Right forelimb (tissue), 1 donor: ENCODE measurements at regions not wholly inside any gene's neighbourhood (a gene's known extent, or its start where the extent isn't known, plus 50 kb on each side); places are given as distances from the start of the nearest gene placed in this dataset.
"Not testable (repeated sequence)": the region's sequence is repeated elsewhere in the genome, so short reads cannot be mapped to it uniquely, and the experiment has no call there.

ENCODE experiments used
- DNase-seq: peaks from one replicate; pipeline ENCODE4 v3.0.0-alpha.2; 2018

DNA sequence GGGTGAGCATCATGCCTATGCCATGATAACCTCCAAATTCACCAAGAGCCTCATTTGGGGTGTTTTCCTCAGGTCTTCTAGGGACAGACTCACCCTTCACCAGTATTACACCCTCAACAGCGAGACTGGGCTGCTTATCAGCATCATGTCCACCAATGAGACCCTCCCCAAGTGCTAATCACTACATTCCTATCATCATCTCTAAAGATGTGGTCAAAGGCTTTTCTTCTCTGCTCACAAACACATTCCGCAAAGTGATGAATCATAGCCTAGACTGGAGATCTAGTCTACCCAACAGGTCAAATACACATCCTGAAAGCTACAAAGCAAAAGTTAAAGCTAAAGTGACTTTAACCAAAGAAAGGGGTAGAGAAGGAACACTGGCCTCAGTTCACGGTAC lies 75.3 kb upstream of the C7orf33 start:
- no peak for DNase-seq

- no peak for DNase-seq
Observed at GRCh38 chr7:148515728-148516695, 74.6 kb upstream of the C7orf33 start.

- DNase-seq, result not testable (repeated sequence)
Observed at GRCh38 chr7:148519386-148519785, 71.2 kb upstream of the C7orf33 start.

DNA sequence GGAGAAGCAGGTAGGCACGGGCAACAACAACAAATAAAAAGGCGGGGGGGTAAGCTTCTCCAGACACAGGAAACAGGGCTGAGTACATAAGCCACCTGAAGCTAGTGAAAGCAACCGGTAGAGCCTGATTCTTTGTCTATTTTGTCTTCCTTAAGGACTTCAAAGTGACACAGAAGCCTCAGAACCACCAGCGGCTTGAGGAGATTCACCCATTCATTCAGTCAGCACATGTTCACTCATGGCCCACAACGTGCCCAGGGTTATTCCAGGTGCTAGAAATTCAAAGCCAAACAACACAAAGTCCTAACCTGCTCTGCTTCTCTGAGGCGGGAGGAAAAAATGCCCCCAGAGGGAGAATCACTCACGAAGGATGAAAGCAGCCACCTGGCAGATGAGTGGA lies 69.3 kb upstream of the C7orf33 start:
- no peak for DNase-seq

DNA sequence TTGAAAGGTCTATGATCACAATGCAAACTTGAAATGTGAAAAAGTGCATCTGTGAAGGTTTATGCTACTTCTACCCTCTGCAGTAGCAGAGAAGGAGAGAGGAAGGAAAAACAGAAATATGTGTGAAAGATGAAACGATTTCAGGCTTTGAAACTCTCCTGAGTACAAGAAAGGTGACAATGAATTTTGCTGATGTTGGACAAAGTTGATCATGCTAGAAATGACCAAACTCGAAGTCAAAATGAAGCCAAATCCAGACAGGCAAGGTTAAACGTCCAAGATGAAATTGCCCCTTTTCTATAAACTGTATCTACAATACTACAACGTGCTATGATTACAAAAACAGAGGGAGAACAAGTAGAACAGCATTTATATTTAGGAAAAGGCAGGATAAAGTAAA lies 67.0 kb upstream of the C7orf33 start:
- DNase-seq, result no peak

DNA sequence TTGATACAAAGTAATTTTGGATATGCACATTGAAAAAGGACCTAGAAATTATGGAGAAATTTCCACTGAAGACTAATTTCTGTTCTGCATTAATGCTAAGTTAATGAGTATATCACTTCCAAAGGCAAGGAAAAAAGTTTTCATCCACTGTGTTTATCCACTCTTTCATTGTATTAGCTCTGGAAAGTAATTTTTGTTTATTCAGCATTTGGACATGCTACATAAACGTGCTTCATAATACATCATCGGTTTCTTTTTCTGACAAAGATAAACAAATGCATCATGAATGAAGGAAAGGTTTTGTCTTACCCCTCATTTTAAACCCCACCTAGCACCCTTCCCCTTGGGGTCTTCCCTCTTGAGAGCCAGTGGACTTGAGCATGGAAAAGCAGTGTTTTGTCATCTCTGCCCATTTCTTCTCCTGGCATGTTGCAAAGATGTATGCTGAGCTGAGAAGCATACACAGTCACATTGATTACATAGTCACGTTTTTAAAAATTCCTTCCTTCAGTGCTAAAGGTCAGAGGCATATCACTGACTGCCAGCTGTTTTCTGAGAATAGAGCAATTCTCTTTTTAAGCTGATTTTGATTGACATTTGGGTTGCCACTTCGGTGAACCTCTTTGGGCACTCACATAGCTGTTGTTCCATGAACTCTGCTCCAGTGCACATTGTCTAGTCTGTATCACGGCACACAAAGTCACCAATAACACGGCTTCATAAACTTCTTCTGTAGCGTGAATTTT lies 65.9 kb upstream of the C7orf33 start:
- DNase-seq, result no peak

GRCh38 chr7:148527717-148528168 lies 62.8 kb upstream of the C7orf33 start:
- DNase-seq, result peak; percentile 55

GRCh38 chr7:148535217-148535616 lies 55.3 kb upstream of the C7orf33 start:
- no peak for DNase-seq

DNA sequence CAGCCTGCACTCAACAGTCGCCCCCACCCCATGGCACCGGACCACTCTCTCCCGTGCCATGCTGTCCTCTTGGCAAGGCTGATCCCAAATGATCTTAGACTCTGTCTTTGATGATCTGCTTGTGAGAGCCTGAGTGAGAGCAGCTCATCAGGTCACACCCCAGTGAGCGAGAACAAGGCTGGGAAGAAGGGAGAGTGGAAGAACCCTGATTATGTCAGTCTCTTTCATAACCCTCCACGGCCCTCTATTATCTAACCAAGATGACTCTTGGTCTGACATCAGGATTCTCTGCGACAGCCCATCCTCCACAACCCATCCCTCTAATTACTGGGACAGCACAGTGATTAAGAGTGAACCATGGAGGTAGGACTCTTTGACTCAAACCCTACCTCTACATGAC lies 53.1 kb upstream of the C7orf33 start:
- DNase-seq, result no peak

DNA sequence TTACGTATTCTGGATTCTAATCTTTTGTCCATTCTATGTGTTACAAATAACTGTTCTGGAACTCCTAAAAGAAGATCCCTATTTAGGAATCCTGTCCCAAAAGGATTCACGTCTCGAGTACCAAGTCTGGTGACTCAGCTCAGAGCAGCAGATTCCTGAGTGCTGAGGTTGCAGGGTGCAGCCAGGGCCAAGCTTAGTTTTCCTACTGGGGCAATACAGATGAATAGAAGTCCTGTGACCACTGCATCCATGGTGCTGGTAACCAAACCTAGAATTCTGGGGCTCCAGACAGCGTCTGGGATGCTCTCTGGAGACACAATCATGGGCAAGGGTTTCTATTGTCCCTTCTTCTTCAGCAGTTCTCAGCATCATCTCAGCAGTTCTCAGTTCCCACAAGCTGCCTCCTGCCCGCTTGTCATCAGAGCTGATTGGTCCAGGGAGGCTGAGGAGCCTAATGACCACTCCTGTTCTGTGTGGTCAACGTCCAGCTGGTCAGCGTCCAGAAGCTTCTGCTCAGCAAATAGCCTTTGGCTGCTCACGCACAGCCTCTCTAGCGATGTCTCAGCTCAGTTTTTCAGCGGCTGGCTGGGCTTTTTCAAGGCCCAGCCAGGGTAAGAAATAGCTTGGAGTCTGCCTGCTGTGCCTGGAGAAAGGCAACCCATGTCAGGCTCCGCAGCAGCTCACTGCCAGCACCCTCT lies 50.4 kb upstream of the C7orf33 start:
- DNase-seq, result no peak
